Tongue (tissue), 1 donor: ENCODE measurements at regions not wholly inside any gene's neighbourhood (a gene's known extent, or its start where the extent isn't known, plus 50 kb on each side); places are given as distances from the start of the nearest gene placed in this dataset.
"Not testable (repeated sequence)": the region's sequence is repeated elsewhere in the genome, so short reads cannot be mapped to it uniquely, and the experiment has no call there.

ENCODE experiments used
- DNase-seq: peaks from one replicate; pipeline ENCODE4 v3.0.0-alpha.2; 2015

DNA sequence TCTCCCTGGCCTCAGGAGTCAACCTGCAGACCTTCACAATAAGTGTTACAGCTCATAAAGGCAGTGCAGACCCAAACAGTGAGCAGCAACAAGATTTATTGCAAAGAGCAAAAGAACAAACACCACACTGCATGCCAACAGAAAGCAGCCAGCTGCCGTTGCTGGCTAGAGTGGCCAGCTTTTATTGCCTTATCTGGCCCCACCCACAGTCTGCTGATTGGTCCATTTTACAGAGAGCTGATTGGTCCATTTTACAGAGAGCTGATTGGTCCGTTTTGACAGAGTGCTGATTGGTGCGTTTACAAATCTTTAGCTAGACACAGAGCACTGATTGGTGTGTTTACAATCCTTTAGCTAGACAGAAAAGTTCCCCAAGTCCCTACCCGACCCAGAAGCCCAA lies 885.9 kb upstream of the SPRY2 start:
- DNase-seq = not testable (repeated sequence)

DNA sequence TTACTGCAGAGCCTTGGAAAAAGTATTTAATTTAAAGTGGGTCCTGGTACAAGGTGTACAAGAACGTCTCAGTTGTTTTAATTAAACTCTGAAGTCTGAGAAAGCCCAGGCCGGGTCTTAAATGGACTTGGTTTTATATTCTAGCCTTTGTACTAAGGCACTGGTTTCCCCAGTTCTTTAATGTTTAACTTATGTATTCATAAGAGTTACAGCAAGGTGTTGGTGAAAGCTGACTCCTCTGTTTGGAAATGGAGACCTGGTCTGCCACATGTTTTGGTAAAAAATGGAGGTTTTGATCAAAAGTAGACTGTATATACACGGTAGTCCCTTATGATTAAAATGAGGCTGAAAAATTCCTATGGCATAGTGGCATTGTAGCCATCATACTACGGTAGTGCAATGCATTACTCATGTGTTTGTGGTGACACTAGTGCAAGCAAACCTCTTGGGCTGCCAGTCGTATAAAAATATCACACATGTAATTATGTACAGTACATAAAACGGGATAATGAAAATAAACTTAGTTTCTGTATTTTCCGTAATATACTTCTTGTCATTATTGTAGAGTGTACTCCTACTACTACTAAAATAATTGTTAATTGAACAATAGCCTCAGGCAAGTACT lies 883.4 kb upstream of the SPRY2 start:
- no peak for DNase-seq

DNA sequence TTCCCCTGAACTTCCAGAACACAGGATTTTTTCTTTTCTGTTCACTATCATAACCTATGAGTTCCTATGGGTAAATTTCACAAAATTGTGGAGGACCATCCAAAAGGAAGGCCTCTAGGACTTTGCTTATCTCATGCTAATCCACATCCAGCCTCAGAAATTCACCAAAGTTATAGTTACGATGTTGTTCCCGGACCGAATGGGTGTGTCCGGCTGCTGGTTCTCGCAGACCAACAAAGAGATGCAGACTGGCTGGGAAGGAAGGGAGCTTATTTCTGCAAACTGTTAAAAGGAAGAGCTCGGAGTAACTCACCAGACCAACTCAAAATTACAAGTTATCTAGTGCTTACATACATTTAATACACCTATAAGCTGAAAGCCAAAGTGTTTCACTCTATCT lies 882.9 kb upstream of the SPRY2 start:
- no peak for DNase-seq

DNA sequence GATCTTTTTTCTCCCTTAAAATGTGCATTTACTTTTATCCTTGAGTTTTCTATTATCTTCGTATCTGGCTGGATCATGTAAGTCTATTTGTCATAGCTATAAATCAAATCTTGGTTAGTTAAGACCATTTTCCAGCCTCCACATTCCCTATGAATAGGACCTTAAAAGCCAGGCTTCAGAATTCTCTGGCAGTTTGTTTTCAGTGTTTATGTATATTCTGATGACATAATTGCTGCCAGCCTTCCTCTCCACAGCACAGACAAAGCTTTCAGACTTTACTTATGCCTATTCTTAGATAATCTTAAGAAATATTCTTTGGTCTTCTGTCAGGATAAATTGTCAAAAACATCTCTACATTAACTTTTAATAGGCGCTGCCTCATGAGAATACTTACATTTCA lies 870.8 kb upstream of the SPRY2 start:
- DNase-seq = no peak

DNA sequence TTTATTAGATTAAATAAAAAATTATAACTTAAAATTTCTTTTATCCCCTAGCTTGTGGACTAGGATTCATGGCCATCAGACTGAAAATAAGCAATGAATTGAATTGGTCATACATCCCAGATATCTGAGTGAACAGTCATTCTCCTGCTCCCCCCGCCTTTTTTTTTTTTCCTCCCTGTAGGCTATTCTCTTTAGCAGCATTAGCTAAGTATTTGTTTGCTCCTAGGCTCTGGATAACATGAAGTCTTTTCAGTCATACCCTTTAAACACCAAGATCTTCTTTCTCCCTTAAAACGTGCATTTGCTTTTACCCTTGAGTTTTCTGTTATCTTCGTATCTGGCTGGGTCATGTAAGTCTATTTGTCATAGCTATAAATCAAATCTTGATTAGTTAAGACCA lies 866.7 kb upstream of the SPRY2 start:
- no peak for DNase-seq

DNA sequence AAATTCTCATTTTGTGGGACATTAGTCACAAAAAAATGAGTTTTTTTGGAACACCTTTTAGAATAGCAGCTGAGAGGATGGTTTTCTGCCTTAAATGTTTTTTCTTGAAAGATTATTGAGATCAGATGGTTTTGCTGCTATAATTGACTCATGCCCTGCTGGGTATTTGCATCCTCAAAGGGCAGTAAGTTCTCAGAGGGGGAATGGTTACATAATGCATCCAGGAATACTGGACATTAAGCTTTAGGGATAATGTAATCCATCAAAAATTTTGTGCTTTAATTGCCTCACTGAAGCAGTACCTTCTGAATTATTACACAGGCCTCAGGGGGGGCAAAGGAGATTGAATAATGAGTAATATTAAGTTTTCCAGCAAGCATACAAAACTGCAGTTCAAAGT lies 866.3 kb upstream of the SPRY2 start:
- no peak for DNase-seq

DNA sequence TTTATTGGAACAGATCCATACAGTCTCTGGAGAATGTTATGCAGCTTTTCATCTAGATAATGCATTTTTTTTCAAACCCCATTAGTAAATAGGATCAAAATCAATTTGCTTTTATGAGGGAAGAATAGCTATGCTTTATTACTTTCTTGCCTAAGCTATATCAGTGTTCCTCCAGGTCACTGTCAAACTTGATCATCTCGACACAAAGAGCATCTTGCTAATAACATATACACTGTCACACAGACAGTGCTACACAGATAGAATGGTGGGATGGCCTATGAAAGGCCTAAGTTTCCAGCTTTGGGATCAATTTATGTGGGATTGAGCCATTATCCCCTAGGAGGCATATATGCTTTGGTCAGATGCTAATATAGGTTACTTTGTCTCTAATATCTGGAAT lies 862.9 kb upstream of the SPRY2 start:
- DNase-seq = no peak

DNA sequence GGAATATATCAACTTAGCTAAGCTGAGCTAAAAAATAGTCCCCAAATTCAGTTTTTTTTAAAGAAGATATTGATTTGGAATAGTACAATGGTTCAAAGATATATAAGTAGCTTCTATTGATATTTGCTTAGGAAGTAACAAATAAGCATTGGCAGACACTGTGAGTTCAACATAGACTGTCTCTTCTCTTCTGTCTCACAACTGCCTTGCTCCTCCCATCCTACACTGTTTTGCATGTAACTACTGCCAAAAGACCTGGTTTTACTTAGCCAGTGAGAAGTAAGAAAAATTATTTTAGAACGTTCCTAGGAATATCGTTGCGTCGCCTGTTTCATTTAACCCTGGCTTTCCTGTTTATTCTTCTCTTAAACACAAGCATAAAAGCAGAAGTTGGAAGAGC lies 859.0 kb upstream of the SPRY2 start:
- peak; percentile 15 for DNase-seq

DNA sequence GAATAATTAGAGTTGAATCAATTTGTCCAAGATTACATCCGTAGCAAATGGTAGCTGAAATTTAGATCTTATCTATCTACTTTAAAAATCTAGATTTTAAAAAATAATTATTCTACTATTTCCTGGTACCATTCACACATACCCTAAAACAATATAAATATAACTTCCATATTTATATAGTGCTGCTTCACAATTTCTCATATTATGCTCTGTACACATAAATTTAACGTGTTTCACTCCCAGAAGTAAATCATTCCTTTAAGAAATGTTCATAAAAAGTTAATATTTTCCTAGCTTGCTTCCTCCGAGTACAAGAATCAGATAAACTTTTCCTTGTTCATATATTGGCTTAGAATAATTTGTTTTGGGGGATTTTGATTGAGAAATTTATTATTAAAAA lies 857.0 kb upstream of the SPRY2 start:
- no peak for DNase-seq

DNA sequence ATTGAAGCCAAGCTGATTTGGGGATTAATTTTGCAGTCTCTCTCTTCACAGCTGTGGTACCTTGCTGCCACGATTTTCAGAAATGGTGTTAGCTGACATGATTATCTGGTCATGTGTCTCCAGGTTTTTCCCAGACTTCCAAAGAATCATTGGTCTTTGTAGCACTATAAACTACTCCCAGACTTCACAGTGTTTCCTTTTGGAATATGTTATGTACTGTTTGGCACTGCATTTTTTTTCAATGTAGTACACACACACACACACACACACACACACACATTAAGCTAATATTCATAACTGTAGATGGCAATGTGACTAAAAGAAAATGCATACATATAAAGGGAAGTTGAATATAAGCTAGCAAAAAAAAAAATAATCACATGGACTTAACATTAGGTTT lies 856.6 kb upstream of the SPRY2 start:
- DNase-seq = no peak

DNA sequence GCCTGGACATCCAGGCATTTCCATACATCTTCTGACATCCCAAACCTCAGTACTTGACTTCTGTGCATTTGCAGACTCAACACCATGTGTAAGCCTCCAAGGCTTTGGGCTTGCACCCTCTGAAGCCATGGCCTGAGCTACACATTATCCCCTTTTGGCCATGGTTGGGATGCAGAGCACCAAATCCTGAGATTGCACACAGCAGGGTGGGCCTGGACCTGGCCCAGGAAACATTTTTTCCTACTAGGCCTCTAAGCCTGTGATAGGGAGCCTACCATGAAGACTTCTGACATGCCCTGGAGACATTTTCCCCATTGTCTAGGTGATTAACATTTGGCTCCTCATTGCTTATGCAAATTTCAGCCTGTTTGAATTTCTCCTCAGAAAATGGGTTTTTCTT lies 853.4 kb upstream of the SPRY2 start:
- DNase-seq = no peak

DNA sequence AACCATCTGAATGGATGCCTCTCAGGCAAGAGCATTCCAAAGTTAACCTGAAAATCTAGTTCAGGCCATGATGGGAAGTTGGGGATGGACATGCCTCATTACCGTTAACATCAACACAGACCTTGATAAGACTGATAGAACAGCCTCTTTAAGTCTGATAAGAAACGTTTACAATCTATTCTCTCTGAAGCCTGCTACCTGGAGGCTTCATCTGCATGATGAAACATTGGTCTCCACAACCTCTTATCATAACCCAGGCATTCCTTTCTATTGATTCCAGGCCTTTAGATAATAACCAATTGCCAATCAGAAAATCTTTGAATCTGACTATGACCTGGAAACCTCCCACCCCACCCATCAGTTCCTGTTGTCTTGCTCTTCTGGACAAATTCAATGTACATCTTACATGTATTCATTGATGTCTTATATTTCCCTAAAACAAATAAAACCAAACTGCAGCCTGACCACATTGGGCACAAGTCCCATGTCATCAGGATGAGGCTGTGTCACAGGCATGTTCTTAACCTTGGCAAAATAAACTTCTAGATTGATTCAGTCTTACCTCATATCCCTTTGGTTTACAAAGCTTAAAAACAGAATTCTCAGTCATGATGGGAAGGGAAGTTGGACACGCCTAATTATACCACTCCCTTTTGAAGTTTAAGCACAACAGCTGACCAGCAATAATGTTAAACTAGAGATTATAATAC lies 843.8 kb upstream of the SPRY2 start:
- DNase-seq = no peak

DNA sequence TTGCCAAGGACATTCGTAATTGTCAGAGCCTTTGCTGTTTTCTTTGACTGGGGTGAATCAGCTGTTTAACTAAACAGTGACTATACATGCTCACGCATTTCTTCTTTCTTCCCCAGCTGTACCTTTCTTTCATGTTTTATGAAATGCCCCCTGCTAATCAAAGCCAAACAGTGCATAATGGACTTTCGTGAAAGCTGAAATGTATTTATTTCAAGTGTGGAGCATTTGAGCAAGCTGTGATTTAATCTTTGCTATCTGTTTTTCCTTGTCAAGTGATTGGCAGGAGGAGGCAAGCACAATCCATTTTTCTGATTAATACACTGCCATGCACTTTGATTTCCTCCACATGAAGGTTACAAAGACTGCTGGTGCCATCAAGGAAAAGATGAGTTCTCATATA lies 831.7 kb upstream of the SPRY2 start:
- no peak for DNase-seq

DNA sequence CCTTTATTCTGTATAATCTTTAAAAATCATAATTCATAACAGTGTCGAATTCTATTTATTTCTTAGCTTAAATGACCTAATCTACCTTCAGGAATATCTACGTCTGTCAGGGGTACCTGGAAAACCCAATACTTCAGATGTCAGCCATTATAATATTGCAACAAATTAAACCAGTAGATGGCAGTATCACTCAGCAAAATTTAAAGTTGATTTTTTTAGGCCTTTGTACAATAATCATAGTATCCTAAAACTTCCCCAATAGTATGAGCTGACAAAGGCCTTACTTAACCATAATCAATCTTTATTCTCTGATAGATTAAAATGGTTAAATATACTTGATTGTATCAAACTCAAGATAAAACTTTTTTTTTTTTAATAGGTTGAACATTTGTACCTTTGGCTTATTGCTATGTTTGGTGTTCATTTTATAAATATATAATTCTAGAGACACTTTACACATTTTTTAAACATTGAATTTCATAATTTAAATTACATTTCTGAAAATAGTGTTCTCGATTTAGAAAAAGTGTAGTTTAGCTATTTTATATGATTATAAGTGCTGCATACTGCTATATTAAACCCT lies 830.2 kb upstream of the SPRY2 start:
- peak; percentile 59 for DNase-seq

DNA sequence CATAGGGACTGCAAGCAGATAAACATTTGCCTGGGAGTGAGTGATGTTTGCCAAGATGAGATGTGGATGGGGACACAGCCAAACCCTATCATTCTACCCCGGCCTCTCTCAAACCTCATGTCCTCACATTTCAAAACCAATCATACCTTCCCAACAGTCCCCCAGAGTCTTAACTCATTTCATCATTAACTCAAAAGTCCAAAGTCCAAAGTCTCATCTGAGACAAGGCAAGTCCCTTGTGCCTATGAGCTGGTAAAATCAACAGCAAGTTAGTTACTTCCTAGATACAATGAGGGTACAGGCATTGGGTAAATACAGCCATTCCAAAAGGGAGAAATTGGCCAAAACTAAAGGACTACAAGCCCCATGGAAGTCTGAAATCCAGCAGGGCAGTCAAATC lies 822.9 kb upstream of the SPRY2 start:
- not testable (repeated sequence) for DNase-seq

DNA sequence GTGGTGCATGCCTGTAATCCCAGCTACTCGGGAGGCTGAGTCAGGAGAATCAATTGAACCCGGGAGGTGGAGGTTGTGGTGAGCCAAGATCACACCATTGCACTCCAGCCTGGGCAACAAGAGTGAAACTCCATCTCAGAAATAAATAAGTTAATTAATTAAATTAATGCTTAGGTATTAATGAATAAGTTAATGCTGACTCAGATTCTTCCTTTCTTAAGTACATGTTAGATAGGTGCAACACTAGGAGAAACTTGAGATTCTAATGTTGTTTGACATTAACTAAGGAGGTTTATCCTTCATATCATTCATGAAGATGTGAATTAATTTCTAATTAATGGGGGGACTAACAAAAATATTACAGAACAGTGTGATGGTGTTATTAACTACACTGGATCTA lies 812.6 kb upstream of the SPRY2 start:
- no peak for DNase-seq

DNA sequence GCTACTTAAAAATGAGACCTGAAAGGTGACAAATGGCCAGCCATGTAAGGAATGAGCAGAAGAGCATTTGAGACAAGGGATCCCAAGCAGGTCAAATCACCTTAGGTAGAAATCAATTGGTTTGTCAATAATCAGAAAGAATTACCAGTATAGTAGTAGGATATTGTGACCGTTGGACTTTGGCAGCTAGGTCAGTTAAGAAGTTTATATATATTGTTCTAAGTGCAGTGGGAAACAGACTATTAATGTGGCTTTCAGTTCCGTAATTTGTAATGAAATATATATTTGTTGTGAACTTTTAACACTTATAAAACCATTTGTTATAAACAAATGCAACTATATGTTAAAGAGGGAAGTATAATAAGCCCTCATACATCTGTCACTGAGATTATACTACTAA lies 807.9 kb upstream of the SPRY2 start:
- DNase-seq = no peak

DNA sequence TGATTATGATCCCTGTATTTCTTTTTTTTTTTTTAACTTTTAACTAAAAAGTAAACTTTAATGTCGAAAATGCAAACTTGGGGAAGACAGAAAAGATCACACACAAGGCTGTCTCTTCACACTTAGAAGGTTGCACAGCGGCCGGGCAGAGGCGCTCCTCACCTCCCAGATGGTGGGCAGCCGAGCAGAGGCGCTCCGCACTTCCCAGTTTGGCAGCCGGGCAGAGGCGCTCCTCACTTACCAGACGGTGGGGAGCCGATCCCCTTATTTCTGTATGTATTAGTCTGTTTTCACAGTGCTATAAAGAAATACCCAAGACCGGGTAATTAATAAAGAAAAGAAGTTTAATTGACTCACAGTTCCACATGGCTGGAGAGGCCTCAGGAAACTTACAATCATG lies 805.6 kb upstream of the SPRY2 start:
- not testable (repeated sequence) for DNase-seq

DNA sequence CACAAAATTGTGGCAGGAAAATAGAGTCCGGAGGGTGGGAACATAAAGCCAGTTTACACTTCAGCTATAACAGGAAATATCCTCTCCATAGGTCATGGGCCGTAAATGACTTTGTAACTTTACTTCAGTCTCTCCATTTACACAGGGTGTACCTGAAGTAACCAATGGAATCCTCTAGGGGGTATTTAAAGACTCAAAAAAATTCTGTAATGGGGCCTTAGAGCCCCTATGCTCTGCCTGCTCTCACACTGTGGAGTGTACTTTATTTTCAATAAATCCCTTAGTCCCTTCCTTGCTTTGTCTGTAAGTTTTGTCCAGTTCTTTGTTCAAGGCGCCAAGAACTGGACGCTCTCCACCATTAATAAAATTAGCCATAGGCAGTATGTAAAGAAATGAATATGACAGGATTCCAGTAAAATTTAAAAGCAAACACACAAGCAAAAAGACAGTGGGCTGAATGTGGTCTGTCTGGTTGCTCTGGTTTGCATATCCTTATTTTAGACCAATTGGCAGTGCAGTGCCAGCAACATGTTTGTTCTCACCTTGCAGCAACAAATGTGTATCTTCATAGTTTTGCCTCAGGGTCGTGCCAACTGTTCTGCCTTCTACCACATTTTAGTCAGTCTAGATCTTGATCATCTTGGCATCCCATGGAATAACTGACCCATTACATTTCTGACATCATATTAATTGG lies 801.5 kb upstream of the SPRY2 start:
- DNase-seq = no peak

DNA sequence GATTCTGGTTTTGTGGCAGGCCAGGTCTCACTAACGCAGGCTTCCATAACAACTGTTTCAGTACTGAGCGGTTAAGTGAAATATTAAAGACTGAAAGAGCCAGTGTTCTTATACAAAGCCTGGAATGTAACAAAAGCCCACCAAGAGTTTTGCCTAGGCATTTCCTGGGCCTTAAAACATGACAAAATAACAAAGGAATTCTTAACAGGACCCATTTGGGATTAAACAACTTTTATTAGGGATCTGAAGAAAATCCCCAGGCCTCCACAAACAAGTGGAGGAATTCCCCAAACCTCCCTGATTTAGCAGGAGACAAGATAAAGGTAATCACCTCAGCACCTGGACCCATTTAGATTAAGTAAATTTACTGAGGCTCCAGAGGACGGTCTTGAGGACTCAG lies 799.7 kb upstream of the SPRY2 start:
- no peak for DNase-seq

DNA sequence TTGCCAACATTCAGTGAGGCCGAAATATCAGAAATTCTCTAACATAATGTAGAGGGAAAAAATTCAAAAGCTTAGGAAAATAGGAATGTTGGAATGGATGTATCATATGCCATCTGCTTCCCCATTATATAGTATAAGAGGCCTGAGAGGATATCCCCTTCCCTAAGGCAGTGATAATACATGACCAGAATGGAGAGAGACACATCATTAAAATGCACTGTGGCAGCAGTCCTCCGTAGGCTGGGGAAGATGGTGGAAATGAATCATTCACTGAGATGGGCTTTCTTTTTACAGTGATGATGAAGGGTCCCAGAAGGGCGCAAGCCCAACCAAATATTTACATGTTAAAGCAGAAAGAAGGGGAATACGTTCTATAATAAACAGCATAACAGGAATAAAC lies 799.1 kb upstream of the SPRY2 start:
- no peak for DNase-seq

DNA sequence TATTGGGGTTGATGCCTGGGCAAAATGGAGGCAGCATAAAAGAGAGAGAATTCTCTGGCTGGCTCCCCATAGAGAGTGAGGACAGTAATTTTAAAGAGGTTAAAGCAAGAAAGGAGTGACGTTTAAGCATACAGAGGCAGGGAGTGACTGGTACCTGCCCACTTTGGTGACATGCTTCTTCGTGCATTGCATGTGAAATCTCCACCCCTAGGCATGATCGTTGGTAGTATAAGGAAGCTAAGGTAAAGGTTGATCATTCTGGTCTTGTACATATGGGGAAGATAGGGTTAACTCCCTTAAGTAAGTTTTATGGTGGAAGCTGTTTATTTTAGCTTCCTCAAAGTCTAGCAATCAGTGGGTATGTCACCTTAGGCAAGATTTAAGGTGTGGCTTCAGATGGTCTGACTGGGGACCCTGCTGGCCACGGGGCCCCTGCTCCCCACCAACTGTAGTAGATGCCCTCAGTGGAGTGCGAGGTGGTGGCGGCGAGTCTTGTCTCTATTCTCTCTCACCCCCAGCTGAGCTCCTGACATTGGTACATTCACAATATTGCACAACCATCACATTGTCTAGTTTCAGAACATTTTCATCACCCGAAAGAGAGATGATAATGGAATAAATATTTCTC lies 797.5 kb upstream of the SPRY2 start:
- DNase-seq = no peak

DNA sequence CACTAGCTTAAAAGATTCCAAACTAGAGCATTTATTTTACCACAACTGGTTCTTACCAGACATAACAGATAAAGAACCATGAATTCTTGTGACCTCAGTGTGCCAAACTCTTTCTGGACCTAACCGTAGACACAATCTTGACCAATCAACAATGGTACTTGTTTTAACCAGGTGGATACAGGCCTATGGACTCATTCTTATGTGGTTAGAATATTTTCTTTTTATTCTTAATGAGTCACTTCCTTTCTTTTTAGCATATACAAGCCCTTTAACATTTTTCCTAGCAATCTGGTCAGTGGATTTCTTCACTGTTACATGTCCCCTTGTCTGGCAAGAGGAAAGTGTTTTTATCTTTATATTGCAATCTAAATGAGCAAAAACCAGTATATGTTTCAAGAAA lies 792.1 kb upstream of the SPRY2 start:
- DNase-seq = no peak
